H1 (cell line): ENCODE measurements at regions not wholly inside any gene's neighbourhood (a gene's known extent, or its start where the extent isn't known, plus 50 kb on each side); places are given as distances from the start of the nearest gene placed in this dataset.

Experiments used
- CHD1 ChIP-seq: IDR thresholded peaks from 2 replicates; pipeline ENCODE4 v1.6.1; 2012; ENCODE audit warnings: low read depth, low read length, improper control_type of control experiment
- CHD2 ChIP-seq: IDR thresholded peaks from 2 replicates; pipeline ENCODE4 v1.6.1; 2012; ENCODE audit warnings: low read length, improper control_type of control experiment
- MAX ChIP-seq: IDR thresholded peaks from 2 replicates; pipeline ENCODE4 v1.6.1; 2012; ENCODE audit warnings: inconsistent platforms
- POLR2A ChIP-seq, 2 experiments: IDR thresholded peaks; 1 replicate in 1 of 2; 2 replicates in 1 of 2; pipeline ENCODE4 v1.6.1; 2011; ENCODE audit warnings: low read depth in 2 of 2, low read length in 2 of 2, mild to moderate bottlenecking in 2 of 2; ENCODE audit errors: control extremely low read depth in 1 of 2
- SIRT6 ChIP-seq: IDR thresholded peaks from one replicate; pipeline ENCODE4 v1.7.1; 2012; ENCODE audit warnings: low read length, inconsistent platforms
- TCF12 ChIP-seq: IDR thresholded peaks from 2 replicates; pipeline ENCODE4 v1.6.1; 2011; ENCODE audit warnings: low read depth, mild to moderate bottlenecking, low read length

- TF ChIP-seq CHD2 = no peak
- no peak for TF ChIP-seq TCF12
- TF ChIP-seq POLR2A (IDR thresholded peaks at IDR 0.05; ENCODE audit: control extremely low read depth in 1 of 2, low read depth in 2 of 2, low read length in 2 of 2) = no peak
- no peak for TF ChIP-seq SIRT6
- no peak for TF ChIP-seq MAX
- no peak for TF ChIP-seq CHD1
These were observed 553.4 kb downstream of the SNAPC1 start (continued) for GRCh38 chr14:62315631-62316030.
